HCT116 (cell line): ENCODE measurements at regions not wholly inside any gene's neighbourhood (a gene's known extent, or its start where the extent isn't known, plus 50 kb on each side); places are given as distances from the start of the nearest gene placed in this dataset.

Experiments used
- ATAC-seq: fragments of 200-7000 bp; cut with Tn5 transposase; 2 replicates; pipeline ENCODE4 v1.9.1; 2020; ENCODE audit warnings: mild to moderate bottlenecking, moderate library complexity
- BruUV-seq: library from RNA; stranded (reverse); fragments of 400-500 nt; replicated peaks from 2 replicates; lab custom pipeline; 2021; lab: Mats Ljungman, UMichigan
- CTCF ChIA-PET: fragments of 300-600 bp; sonication (Branson Sonifier 250); formaldehyde crosslinking; loops from one replicate; lab custom pipeline; 2021; ENCODE audit warnings: antibody characterized with exemption; lab: Charles Lee
- POLR2A ChIA-PET: fragments of 300-600, 350-600 bp; sonication (Branson Sonifier 250); formaldehyde crosslinking; loops from one replicate; lab custom pipeline; 2021; ENCODE audit warnings: antibody characterized with exemption; lab: Charles Lee
- RAD21 ChIA-PET, 2 experiments: fragments of 300-600 bp; sonication (Branson Sonifier 250); formaldehyde crosslinking; loops; one replicate each; lab custom pipeline; 2023; ENCODE audit warnings: low total read pairs in 2 of 2; ENCODE audit not compliant: uncharacterized antibody in 2 of 2, unreplicated experiment in 2 of 2, low non-redundant PET in 1 of 2; lab: Charles Lee
- DNase-seq: peaks from one replicate; pipeline ENCODE4 v3.0.0-alpha.2; 2010; ENCODE audit warnings: low read depth, low spot score
- H2AFZ ChIP-seq: fragments of 200-600 bp; shearing (Covaris generic), sonication (generic); 2 replicates; pipeline ENCODE4 v1.6.1; 2017; ENCODE audit warnings: low read depth, mixed run types, mixed read lengths, antibody characterized with exemption, low read length; ENCODE audit not compliant: poor library complexity, severe bottlenecking
- H3K27ac ChIP-seq: 2 replicates; pipeline ENCODE4 v1.5.1; 2012; ENCODE audit warnings: low read depth, low read length
- H3K27me3 ChIP-seq: fragments of 200-600 bp; sonication (generic); 2 replicates; pipeline ENCODE4 v1.6.1; 2016; ENCODE audit warnings: mixed run types, low read length, mixed read lengths; ENCODE audit not compliant: insufficient read depth
- H3K36me3 ChIP-seq, 2 experiments: fragments of 200-500 bp in 1 of 2; fragments of 200-600 bp in 1 of 2; sonication (Bioruptor generic) in 1 of 2; sonication (generic) in 1 of 2; 2 replicates each; pipeline versions ENCODE4 v1.5.1 to v1.6.1; 2014 to 2016; ENCODE audit warnings: low read length in 2 of 2, inconsistent platforms in 1 of 2, mixed read lengths in 1 of 2, mixed run types in 1 of 2; ENCODE audit not compliant: insufficient read depth in 2 of 2, control insufficient read depth in 1 of 2
- H3K4me1 ChIP-seq, 2 experiments: fragments of 200-600 bp in 1 of 2; sonication (generic) in 1 of 2; 2 replicates each; pipeline versions ENCODE4 v1.5.1 to v1.6.1; 2012 to 2017; ENCODE audit warnings: low read length in 2 of 2, inconsistent platforms in 1 of 2, mild to moderate bottlenecking in 1 of 2, mixed read lengths in 1 of 2, mixed run types in 1 of 2, moderate library complexity in 1 of 2; ENCODE audit not compliant: insufficient read depth in 2 of 2, control insufficient read depth in 1 of 2
- H3K4me2 ChIP-seq: fragments of 200-600 bp; sonication (generic); 2 replicates; pipeline ENCODE4 v1.6.1; 2017; ENCODE audit warnings: mixed run types, low read length, mixed read lengths
- H3K4me3 ChIP-seq, 2 experiments: fragments of 200-600 bp in 1 of 2; sonication (generic) in 1 of 2; replicated peaks in 1 of 2; 2 replicates each; pipeline ENCODE4 v1.5.1; 2011 to 2016; ENCODE audit warnings: low read length in 2 of 2, control low read depth in 1 of 2, low read depth in 1 of 2, mild to moderate bottlenecking in 1 of 2, mixed read lengths in 1 of 2, mixed run types in 1 of 2
- H3K79me2 ChIP-seq: fragments of 200-600 bp; sonication (generic); 2 replicates; pipeline ENCODE4 v1.6.1; 2017; ENCODE audit warnings: mild to moderate bottlenecking, mixed run types, low read length, moderate library complexity, mixed read lengths; ENCODE audit not compliant: insufficient read depth
- H3K9ac ChIP-seq: fragments of 200-600 bp; sonication (generic); 2 replicates; pipeline ENCODE4 v1.6.1; 2016; ENCODE audit warnings: low read length, mixed read lengths
- H3K9me2 ChIP-seq: fragments of 200-600 bp; sonication (generic), shearing (Covaris generic); 2 replicates; pipeline ENCODE4 v1.6.1; 2017; ENCODE audit warnings: mixed run types, mild to moderate bottlenecking, moderate library complexity; ENCODE audit not compliant: insufficient read depth
- H3K9me3 ChIP-seq, 2 experiments: fragments of 200-500 bp in 1 of 2; fragments of 200-600 bp in 1 of 2; sonication (Bioruptor generic) in 1 of 2; sonication (generic) in 1 of 2; 2 replicates each; pipeline ENCODE4 v1.6.1; 2014 to 2017; ENCODE audit warnings: low read length in 2 of 2, mixed read lengths in 2 of 2, inconsistent platforms in 1 of 2, low read depth in 1 of 2, mild to moderate bottlenecking in 1 of 2, mixed run types in 1 of 2, moderate library complexity in 1 of 2; ENCODE audit not compliant: control insufficient read depth in 1 of 2, insufficient read depth in 1 of 2
- H4K20me1 ChIP-seq: fragments of 200-600 bp; sonication (generic), shearing (Covaris generic); 2 replicates; pipeline ENCODE4 v1.6.1; 2017; ENCODE audit warnings: mixed run types, mild to moderate bottlenecking, moderate library complexity; ENCODE audit not compliant: insufficient read depth
- ATF3 ChIP-seq: IDR thresholded peaks from 2 replicates; pipeline ENCODE4 v1.6.1; 2012
- CTCF ChIP-seq, 3 experiments: fragments of 200-600 bp in 1 of 3; sonication (generic) in 1 of 3; IDR thresholded peaks in 2 of 3; conservative IDR thresholded peaks in 1 of 3; 2 replicates each; pipeline ENCODE4 v1.5.1; 2012 to 2017; ENCODE audit warnings: low read depth in 2 of 3, low read length in 2 of 3, antibody characterized with exemption in 1 of 3, borderline replicate concordance in 1 of 3, control low read depth in 1 of 3, mild to moderate bottlenecking in 1 of 3, mixed read lengths in 1 of 3, mixed run types in 1 of 3, moderate library complexity in 1 of 3; ENCODE audit not compliant: insufficient read depth in 1 of 3
- EGR1 ChIP-seq: IDR thresholded peaks from 2 replicates; pipeline ENCODE4 v1.6.1; 2012; ENCODE audit warnings: low read depth
- EZH2phosphoT487 ChIP-seq: fragments of 200-600 bp; IDR thresholded peaks from 2 replicates; pipeline ENCODE4 v1.6.1; 2018; ENCODE audit warnings: antibody characterized with exemption, borderline replicate concordance
- FOSL1 ChIP-seq: IDR thresholded peaks from 2 replicates; pipeline ENCODE4 v1.6.1; 2012; ENCODE audit warnings: low read depth
- JUND ChIP-seq: IDR thresholded peaks from 2 replicates; pipeline ENCODE4 v1.6.1; 2012
- POLR2A ChIP-seq: IDR thresholded peaks from 2 replicates; pipeline ENCODE4 v1.7.0; 2011; ENCODE audit warnings: borderline replicate concordance; ENCODE audit not compliant: insufficient read depth, insufficient read length; ENCODE audit errors: extremely low read depth
- RAD21 ChIP-seq: IDR thresholded peaks from 2 replicates; pipeline ENCODE4 v1.6.1; 2012; ENCODE audit warnings: low read depth, mild to moderate bottlenecking
- REST ChIP-seq: IDR thresholded peaks from 2 replicates; pipeline ENCODE4 v1.6.1; 2012; ENCODE audit warnings: low read depth
- SRF ChIP-seq: IDR thresholded peaks from 2 replicates; pipeline ENCODE4 v1.6.1; 2012; ENCODE audit warnings: low read depth
- intact Hi-C: fragments of 100-400 bp; cut with micrococcal nuclease; formaldehyde crosslinking; loops from 2 replicates; pipeline ENCODE4 v1.10.0; 2022
- TF ChIP-seq, protein P1 (sequence below): IDR thresholded peaks from 2 replicates; pipeline ENCODE4 v1.6.1; 2012

DNA sequence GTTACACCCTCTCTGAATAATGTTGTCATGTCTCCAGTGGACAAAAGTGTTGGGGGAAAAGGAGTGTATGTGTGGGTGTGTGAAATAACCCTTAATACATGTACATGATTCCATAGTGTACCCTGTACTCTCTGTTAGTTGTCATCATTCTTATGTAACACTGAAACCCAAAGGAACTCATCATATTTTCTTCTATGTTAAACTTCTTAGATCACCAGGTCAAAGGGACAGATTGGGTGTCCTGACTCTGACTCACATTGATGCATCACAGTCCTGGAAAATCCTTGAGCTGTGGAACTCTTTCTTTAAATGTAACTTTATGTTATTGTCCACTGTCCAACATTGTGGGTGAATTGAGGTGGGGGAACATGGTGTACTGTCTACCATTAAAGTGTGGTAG is 350.5 kb downstream of the DHX35 start:
- H2AFZ ChIP-seq, result no peak overlapping the region
- no peaks in the 10 kb centered on the region for H3K36me3 ChIP-seq
- H3K27ac ChIP-seq, result no peak overlapping the region
- no peaks in the 10 kb centered on the region for H3K4me1 ChIP-seq
- H3K27me3 ChIP-seq, result peaks cover 54% of the 10 kb centered on the region
- no TSS peak for BruUV-seq
- ATAC-seq (no peak), DNase-seq (no peak)
- no peaks in the 10 kb centered on the region for H4K20me1 ChIP-seq
- intact Hi-C loops, result no loop called here
- no peaks in the 10 kb centered on the region for H3K9me3 ChIP-seq
- H3K4me2 ChIP-seq, result no peak overlapping the region
- no peaks in the 10 kb centered on the region for H3K9me2 ChIP-seq
- RAD21 ChIA-PET, result no interaction called here
- H3K9ac ChIP-seq, result no peak overlapping the region
- CTCF ChIA-PET, result no interaction called here
- POLR2A ChIA-PET, result no interaction called here
- TF ChIP-seq POLR2A (no peak), FOSL1 (no peak), CTCF (IDR thresholded peaks at IDR 0.05 in 2 of 3, conservative IDR thresholded peaks at IDR 0.05 in 1 of 3; ENCODE audit: borderline replicate concordance in 1 of 3, insufficient read depth in 1 of 3, low read depth in 2 of 3, low read length in 2 of 3) (no peak), EZH2phosphoT487 (no peak)
- H3K4me3 ChIP-seq, result no peak overlapping the region
- H3K79me2 ChIP-seq, result no peaks in the 10 kb centered on the region

DNA sequence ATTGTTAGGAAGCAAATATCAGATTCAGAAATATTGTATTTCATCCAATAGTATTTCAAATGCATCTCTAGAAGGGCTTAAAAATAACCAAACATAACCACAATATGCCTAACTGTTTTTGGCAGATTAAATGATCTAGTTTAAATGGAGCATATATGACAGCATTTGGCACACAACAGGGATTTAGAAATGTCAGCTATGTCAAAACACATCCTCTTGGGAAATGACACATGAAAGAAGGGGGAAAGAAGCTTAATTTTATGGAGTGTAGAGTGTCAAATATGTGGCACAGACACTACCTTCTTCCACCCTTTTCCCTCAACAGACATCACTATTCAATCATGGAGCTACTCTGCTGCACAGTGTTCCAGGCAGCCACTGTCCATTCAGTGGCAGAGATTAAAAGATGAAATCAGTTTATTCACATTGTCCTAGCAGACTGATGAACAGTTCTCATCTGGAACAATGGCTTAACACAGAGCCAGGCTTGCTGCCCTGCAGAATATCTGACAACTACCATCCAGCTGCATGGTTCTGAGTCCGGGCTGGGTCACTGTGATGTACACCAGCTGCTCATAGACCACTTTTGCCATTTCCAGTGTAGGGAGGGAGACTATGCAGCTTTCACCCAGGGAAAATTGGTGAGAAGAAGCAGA is 349.8 kb downstream of the DHX35 start:
- CTCF ChIA-PET, result no interaction called here
- Histone ChIP-seq H3K36me3 (no peaks in the 10 kb centered on the region), H4K20me1 (no peaks in the 10 kb centered on the region), H3K9ac (no peak overlapping the region), H3K9me3 (no peaks in the 10 kb centered on the region), H3K4me1 (no peaks in the 10 kb centered on the region), H3K4me2 (no peak overlapping the region), H3K4me3 (no peak overlapping the region), H3K9me2 (no peaks in the 10 kb centered on the region), H3K79me2 (no peaks in the 10 kb centered on the region), H2AFZ (no peak overlapping the region), H3K27me3 (peaks cover 54% of the 10 kb centered on the region), H3K27ac (no peak overlapping the region)
- no TSS peak for BruUV-seq
- no peak for ATAC-seq
- RAD21 ChIA-PET, result no interaction called here
- intact Hi-C loops, result no loop called here
- POLR2A ChIA-PET, result no interaction called here
- DNase-seq, result no peak
- TF ChIP-seq REST (no peak), CTCF (IDR thresholded peaks at IDR 0.05 in 2 of 3, conservative IDR thresholded peaks at IDR 0.05 in 1 of 3; ENCODE audit: borderline replicate concordance in 1 of 3, insufficient read depth in 1 of 3, low read depth in 2 of 3, low read length in 2 of 3) (no peak), EGR1 (no peak), RAD21 (no peak), JUND (no peak), ATF3 (no peak), FOSL1 (no peak), POLR2A (no peak), SRF (no peak)
- TF ChIP-seq, protein P1, sequence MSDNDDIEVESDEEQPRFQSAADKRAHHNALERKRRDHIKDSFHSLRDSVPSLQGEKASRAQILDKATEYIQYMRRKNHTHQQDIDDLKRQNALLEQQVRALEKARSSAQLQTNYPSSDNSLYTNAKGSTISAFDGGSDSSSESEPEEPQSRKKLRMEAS, result no peak
